ENCODE measurements at regions not wholly inside any gene's neighbourhood (a gene's known extent, or its start where the extent isn't known, plus 50 kb on each side); places are given as distances from the start of the nearest gene placed in this dataset.

DNA sequence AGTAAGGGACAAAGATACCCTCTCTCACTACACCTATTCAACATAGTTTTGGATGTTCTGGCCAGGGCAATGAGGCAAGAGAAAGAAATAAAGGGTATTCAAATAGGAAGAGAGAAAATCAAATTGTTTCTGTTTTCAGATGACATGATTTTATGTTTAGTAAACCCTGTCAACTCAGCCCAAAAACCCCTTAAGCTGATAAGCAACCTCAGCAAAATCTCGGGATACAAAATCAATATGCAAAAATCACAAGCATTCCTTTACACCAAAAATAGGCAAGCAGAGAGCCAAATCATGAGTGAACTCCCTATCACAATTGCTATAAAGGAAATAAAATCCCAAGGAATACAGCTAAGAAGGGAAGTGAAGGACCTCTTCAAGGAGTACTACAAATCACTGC is 1130.7 kb upstream of the PIK3C3 start:
- TF ChIP-seq POLR2AphosphoS5 (IDR thresholded peaks at IDR 0.05) (no peak), POLR2A (IDR thresholded peaks at IDR 0.05) (no peak), CTCF (IDR thresholded peaks at IDR 0.05) (no peak), EP300 (IDR thresholded peaks at IDR 0.05; ENCODE audit: low read depth) (no peak)
